SU-DHL-6 (cell line): ENCODE measurements at regions not wholly inside any gene's neighbourhood (a gene's known extent, or its start where the extent isn't known, plus 50 kb on each side); places are given as distances from the start of the nearest gene placed in this dataset.

Experiments
- H2AFZ ChIP-seq: fragments of 200-600 bp; sonication (generic); 2 replicates; pipeline ENCODE4 v1.6.1; 2014; ENCODE audit warnings: low read depth, mild to moderate bottlenecking, moderate library complexity, mixed read lengths, antibody characterized with exemption, low read length; ENCODE audit not compliant: severe bottlenecking
- H3F3A ChIP-seq: fragments of 200-600 bp; shearing (Covaris generic); 2 replicates; pipeline ENCODE4 v1.6.0; 2016; ENCODE audit warnings: antibody characterized with exemption, mild to moderate bottlenecking; ENCODE audit not compliant: insufficient read depth
- H3K27ac ChIP-seq: fragments of 200-600 bp; sonication (generic); 2 replicates; pipeline ENCODE4 v1.5.1; 2016; ENCODE audit warnings: low read depth, mild to moderate bottlenecking, low read length, moderate library complexity, mixed read lengths
- H3K27me3 ChIP-seq: fragments of 200-600 bp; sonication (generic), shearing (Covaris generic); 2 replicates; pipeline ENCODE4 v1.6.0; 2014; ENCODE audit warnings: mild to moderate bottlenecking, low read length
- H3K36me3 ChIP-seq: fragments of 200-600 bp; sonication (generic); 2 replicates; pipeline ENCODE4 v1.6.1; 2014; ENCODE audit warnings: mild to moderate bottlenecking, low read length, mixed read lengths
- H3K4me2 ChIP-seq: fragments of 300-600, 200-600 bp; shearing (Covaris generic), sonication (generic); 2 replicates; pipeline ENCODE4 v1.6.0; 2014; ENCODE audit warnings: low read length, low read depth, mild to moderate bottlenecking; ENCODE audit not compliant: poor library complexity, severe bottlenecking
- H3K4me3 ChIP-seq: fragments of 200-600 bp; sonication (generic); 2 replicates; pipeline ENCODE4 v1.5.1; 2014; ENCODE audit warnings: antibody characterized with exemption, low read length, mild to moderate bottlenecking, mixed read lengths; ENCODE audit not compliant: insufficient read depth, poor library complexity, severe bottlenecking
- H3K79me2 ChIP-seq: fragments of 200-600 bp; sonication (generic); 2 replicates; pipeline ENCODE4 v1.6.1; 2014; ENCODE audit warnings: mild to moderate bottlenecking, low read length, moderate library complexity; ENCODE audit not compliant: insufficient read depth
- H3K9ac ChIP-seq: fragments of 200-600 bp; sonication (generic); 2 replicates; pipeline ENCODE4 v1.7.0; 2014; ENCODE audit warnings: mild to moderate bottlenecking, low read length
- H3K9me2 ChIP-seq: fragments of 200-600 bp; sonication (generic); replicated peaks from 2 replicates; pipeline ENCODE4 v1.6.1; 2014; ENCODE audit warnings: low read length; ENCODE audit not compliant: insufficient read depth
- H3K9me3 ChIP-seq: fragments of 200-600 bp; sonication (generic); 2 replicates; pipeline ENCODE4 v1.6.1; 2014; ENCODE audit warnings: low read length, mixed read lengths; ENCODE audit not compliant: insufficient read depth
- H4K20me1 ChIP-seq: fragments of 200-600 bp; sonication (generic); 2 replicates; pipeline ENCODE4 v1.6.1; 2014; ENCODE audit warnings: low read depth, mild to moderate bottlenecking, antibody characterized with exemption, low read length, moderate library complexity, mixed read lengths
- CTCF ChIP-seq: fragments of 200-600 bp; sonication (generic); IDR thresholded peaks from one replicate; pipeline ENCODE4 v1.5.1; 2017; ENCODE audit warnings: antibody characterized with exemption, mild to moderate bottlenecking, low read length, moderate library complexity; ENCODE audit not compliant: insufficient read depth, poor library complexity, severe bottlenecking
- EZH2phosphoT487 ChIP-seq: fragments of 200-600 bp; sonication (generic), shearing (Covaris generic); conservative IDR thresholded peaks from 2 replicates; pipeline ENCODE4 v1.6.1; 2018; ENCODE audit warnings: mild to moderate bottlenecking, antibody characterized with exemption, low read length, moderate library complexity, mixed read lengths

- Histone ChIP-seq H3K36me3 (no peaks in the 10 kb centered on the region), H3F3A (no peaks in the 10 kb centered on the region), H3K27me3 (no peaks in the 10 kb centered on the region), H3K27ac (no peak overlapping the region), H4K20me1 (no peaks in the 10 kb centered on the region), H3K9ac (no peak overlapping the region), H3K79me2 (no peaks in the 10 kb centered on the region), H2AFZ (no peak overlapping the region), H3K4me3 (no peak overlapping the region), H3K9me2 (no peaks in the 10 kb centered on the region), H3K9me3 (no peaks in the 10 kb centered on the region), H3K4me2 (no peak overlapping the region)
- TF ChIP-seq CTCF (no peak), EZH2phosphoT487 (no peak)
Measured at GRCh38 chr7:45443263-45443662, 130.9 kb upstream of the ADCY1 start.

GRCh38 chr7:45446195-45446944 is 127.8 kb upstream of the ADCY1 start:
- Histone ChIP-seq H3K4me3 (no peak overlapping the region), H3K36me3 (no peaks in the 10 kb centered on the region), H3K27ac (no peak overlapping the region)

GRCh38 chr7:45447296-45447695 is 126.9 kb upstream of the ADCY1 start:
- Histone ChIP-seq H3F3A (no peaks in the 10 kb centered on the region), H3K9ac (no peak overlapping the region), H3K27ac (no peak overlapping the region), H3K9me2 (no peaks in the 10 kb centered on the region), H2AFZ (no peak overlapping the region), H3K4me3 (no peak overlapping the region), H3K9me3 (no peaks in the 10 kb centered on the region), H3K27me3 (no peaks in the 10 kb centered on the region), H3K4me2 (no peak overlapping the region), H3K36me3 (no peaks in the 10 kb centered on the region), H3K79me2 (no peaks in the 10 kb centered on the region), H4K20me1 (no peaks in the 10 kb centered on the region)
- TF ChIP-seq EZH2phosphoT487 (no peak), CTCF (no peak)

More at GRCh38 chr7:45446195-45446944, 127.8 kb upstream of the ADCY1 start:
- H2AFZ ChIP-seq = no peak overlapping the region
- TF ChIP-seq EZH2phosphoT487 (no peak), CTCF (no peak)
- no peak overlapping the region for H3K4me2 ChIP-seq
- no peaks in the 10 kb centered on the region for H3K79me2 ChIP-seq
- H4K20me1 ChIP-seq = no peaks in the 10 kb centered on the region
- H3K9me3 ChIP-seq = no peaks in the 10 kb centered on the region
- H3K9ac ChIP-seq = no peak overlapping the region
- no peaks in the 10 kb centered on the region for H3K9me2 ChIP-seq
- H3K27me3 ChIP-seq = no peaks in the 10 kb centered on the region
- H3F3A ChIP-seq = no peaks in the 10 kb centered on the region
